GM18909 (cell line): ENCODE measurements at regions not wholly inside any gene's neighbourhood (a gene's known extent, or its start where the extent isn't known, plus 50 kb on each side); places are given as distances from the start of the nearest gene placed in this dataset.

Source experiments
- ATAC-seq: cut with Tn5 transposase; IDR thresholded peaks from one replicate; pipeline ENCODE4 v1.9.1; 2021; ENCODE audit warnings: mild to moderate bottlenecking; ENCODE audit not compliant: unreplicated experiment, poor library complexity

- ATAC-seq = peak; percentile 82
These were observed 64.9 kb downstream of the C6orf58 start for GRCh38 chr6:127641905-127642304.
